ENCODE measurements at regions not wholly inside any gene's neighbourhood (a gene's known extent, or its start where the extent isn't known, plus 50 kb on each side); places are given as distances from the start of the nearest gene placed in this dataset.
A peak's percentile ranks its signal among the peaks of the same experiment; 100 is the strongest.

DNA sequence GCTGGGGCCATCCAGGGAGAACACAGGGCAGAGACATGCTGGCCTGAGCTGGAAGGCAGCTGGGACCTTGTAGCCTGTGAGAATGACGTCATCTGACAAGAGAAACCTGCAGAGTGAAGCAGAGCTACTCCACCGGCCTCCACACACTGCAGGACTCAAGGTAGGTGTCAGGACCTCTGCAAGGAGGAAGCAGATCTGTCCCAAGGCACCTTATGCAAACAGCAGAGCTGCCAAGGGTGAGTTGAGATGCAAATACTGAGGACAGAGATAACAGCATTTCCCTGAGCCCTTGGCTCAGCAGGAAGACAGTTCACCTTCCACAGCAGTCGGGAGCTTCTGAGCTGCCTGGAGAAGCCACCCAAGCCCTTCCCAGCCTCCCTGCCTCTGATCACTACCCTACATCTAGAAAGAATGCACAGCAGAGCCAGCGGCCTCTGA, 51.9 kb upstream of the IGSF9B start:
- DNase-seq = no peak

DNA sequence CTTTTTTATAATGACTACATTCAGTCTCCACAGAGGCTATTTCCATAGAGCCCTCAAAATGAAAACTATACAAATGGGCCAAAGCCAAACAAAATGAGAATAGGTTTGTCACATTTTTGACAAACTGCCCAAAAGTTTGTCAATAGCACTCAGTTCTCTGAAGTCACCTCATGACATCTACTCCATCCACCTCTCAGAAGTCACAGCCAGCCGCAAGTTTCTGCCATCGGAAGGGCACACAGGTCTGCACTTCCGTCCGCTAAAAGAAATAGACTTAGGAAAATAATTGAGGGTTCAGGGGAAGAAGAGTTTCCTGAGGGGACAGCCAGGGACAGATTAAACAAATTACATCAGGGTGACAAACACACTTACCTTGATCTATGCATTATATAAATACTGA, 55.4 kb upstream of the JAM3 start:
- no peak for DNase-seq

DNA sequence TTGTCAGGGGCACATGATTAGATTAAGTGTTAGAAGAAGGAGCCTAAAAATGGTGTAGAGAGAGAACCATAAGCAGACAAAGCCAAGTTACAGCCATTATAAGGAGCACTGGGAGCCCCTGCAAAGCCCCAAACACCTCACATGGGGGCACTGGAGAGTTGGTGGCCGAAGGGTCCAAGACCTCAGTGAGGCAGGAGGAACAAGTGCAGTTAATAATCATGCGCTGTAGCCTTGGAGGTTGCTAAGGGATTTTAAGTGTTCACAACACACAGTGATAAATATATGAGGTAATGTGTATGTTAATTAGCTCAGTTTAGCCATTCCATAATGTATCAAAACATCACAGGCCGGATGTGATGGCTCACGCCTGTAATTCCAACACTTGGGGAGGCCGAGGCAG, 54.4 kb upstream of the JAM3 start:
- DNase-seq = peak; percentile 54

DNA sequence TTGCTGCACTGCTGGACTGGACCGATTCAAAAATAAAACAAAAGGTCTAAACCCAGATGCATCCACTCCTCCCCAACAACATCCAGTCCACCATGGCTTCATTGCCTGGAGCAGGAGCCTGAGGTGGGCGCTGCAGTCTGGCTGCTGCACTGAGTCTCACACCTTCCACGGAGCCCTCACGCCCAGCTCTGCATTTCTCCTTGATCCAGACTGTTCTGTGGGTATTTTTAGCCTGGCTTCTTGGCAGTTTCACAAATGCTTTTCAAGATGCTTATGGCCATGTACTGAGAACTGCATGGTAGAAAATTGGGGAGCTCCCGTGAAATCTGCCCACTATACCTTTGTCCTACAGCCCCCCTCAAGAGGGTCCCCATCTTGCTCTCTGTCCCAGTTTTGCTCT, 53.3 kb upstream of the JAM3 start:
- no peak for DNase-seq

DNA sequence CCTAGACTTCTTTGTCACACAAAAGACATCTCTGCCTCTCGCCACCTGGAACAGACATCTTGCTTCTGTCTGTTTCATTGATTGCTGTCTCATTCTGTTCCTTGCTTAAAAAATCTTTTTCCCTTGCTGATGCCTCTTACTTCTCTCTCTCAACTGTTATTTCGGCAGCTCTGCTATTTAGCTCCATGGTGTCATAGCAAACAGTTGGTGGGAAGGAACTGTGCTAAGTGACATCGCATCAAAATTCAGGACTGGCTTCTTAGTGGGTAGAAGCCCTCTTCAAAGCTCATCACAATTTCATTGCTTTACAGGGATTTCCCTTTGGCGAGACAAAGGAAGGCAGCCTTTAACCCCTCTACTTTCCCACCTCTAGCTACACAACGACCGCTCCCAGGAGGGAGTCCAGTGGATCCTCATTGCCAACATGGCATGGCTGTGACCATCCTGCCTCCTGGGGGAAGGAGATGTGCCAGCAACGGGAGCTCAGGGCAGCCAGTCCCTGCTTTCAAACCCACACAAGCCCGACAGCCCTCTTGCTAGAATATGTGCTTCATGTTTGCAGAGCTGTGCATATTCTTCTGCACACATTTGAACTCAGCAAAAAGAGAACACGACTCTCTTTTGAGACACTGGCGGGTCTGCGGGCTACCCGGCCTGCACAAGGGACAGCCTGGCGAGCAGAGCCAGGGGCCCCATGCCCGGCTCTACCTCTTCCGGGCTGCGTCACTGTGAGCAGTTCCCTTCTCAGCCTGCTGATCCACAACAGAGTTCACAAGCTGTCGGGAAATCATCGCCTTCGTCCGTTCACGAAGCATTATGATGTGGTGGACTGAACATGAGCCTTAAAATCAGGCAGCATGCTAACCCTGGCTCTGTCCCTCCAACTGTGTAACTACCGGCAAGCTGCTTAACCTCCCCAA, 51.1 kb upstream of the JAM3 start:
- DNase-seq = no peak
